Endothelial cell of umbilical vein (primary cell): ENCODE measurements at regions not wholly inside any gene's neighbourhood (a gene's known extent, or its start where the extent isn't known, plus 50 kb on each side); places are given as distances from the start of the nearest gene placed in this dataset.
"Not testable (repeated sequence)": the region's sequence is repeated elsewhere in the genome, so short reads cannot be mapped to it uniquely, and the experiment has no call there.

Experiments used
- BruUV-seq: library from RNA; stranded (reverse); fragments of 400-500 nt; replicated peaks from 2 replicates; lab custom pipeline; 2021; lab: Mats Ljungman, UMichigan
- CTCF ChIA-PET: fragments of 300-600, 350-600 bp; sonication (Branson Sonifier 250); formaldehyde crosslinking; loops from one replicate; lab custom pipeline; 2021; ENCODE audit warnings: antibody characterized with exemption, inconsistent platforms; lab: Charles Lee
- POLR2A ChIA-PET: fragments of 300-600, 350-600 bp; sonication (Branson Sonifier 250); formaldehyde crosslinking; loops from one replicate; lab custom pipeline; 2021; ENCODE audit warnings: antibody characterized with exemption, inconsistent platforms; lab: Charles Lee
- DNase-seq: peaks from one replicate; pipeline ENCODE4 v3.0.0-alpha.2; 2011; ENCODE audit warnings: low read depth, low spot score
- FAIRE-seq: peaks from 2 replicates; lab custom pipeline; 2011; peaks lifted over from hg19 to GRCh38; lab: Jason Lieb, UNC
- H2AFZ ChIP-seq: 2 replicates; pipeline ENCODE4 v1.6.0; 2012; ENCODE audit warnings: low read depth, low read length, control low read depth, inconsistent platforms
- H3K27ac ChIP-seq: 2 replicates; pipeline ENCODE4 v1.5.1; 2011; ENCODE audit warnings: low read depth, mild to moderate bottlenecking, control low read depth, low read length, moderate library complexity; ENCODE audit not compliant: insufficient read depth
- H3K27me3 ChIP-seq, 2 experiments: 2 replicates each; pipeline versions ENCODE4 v1.6.0 to v1.6.1; 2011; ENCODE audit warnings: low read length in 2 of 2, mixed read lengths in 1 of 2; ENCODE audit not compliant: control insufficient read depth in 2 of 2, insufficient read depth in 2 of 2
- H3K36me3 ChIP-seq, 2 experiments: 2 replicates in 1 of 2; 3 replicates in 1 of 2; pipeline ENCODE4 v1.5.1; 2011; ENCODE audit warnings: low read length in 2 of 2, mild to moderate bottlenecking in 1 of 2, moderate library complexity in 1 of 2; ENCODE audit not compliant: control insufficient read depth in 2 of 2, insufficient read depth in 2 of 2; ENCODE audit errors: extremely low read depth in 1 of 2
- H3K4me1 ChIP-seq: 3 replicates; pipeline ENCODE4 v1.5.1; 2011; ENCODE audit warnings: mild to moderate bottlenecking, low read length; ENCODE audit not compliant: control insufficient read depth, insufficient read depth; ENCODE audit errors: extremely low read depth
- H3K4me2 ChIP-seq: 2 replicates; pipeline ENCODE4 v1.6.1; 2011; ENCODE audit warnings: low read length, control low read depth, mixed read lengths; ENCODE audit not compliant: insufficient read depth
- H3K4me3 ChIP-seq, 3 experiments: fragments of 200-600 bp in 1 of 3; sonication (generic), shearing (Covaris generic) in 1 of 3; replicated peaks in 1 of 3; 2 replicates each; pipeline ENCODE4 v1.5.1; 2011 to 2016; ENCODE audit warnings: control low read depth in 3 of 3, low read length in 3 of 3, mild to moderate bottlenecking in 2 of 3, inconsistent platforms in 1 of 3, low read depth in 1 of 3, moderate library complexity in 1 of 3; ENCODE audit not compliant: insufficient read depth in 1 of 3
- H3K79me2 ChIP-seq: 2 replicates; pipeline ENCODE4 v1.6.0; 2012; ENCODE audit warnings: low read length, inconsistent platforms; ENCODE audit not compliant: control insufficient read depth, insufficient read depth
- H3K9ac ChIP-seq: replicated peaks from 2 replicates; pipeline ENCODE3; 2011; ENCODE audit warnings: low read length, control low read depth; ENCODE audit not compliant: insufficient read depth; ENCODE audit errors: extremely low read depth
- H3K9me1 ChIP-seq: replicated peaks from 3 replicates; pipeline ENCODE4 v1.6.0; 2011; ENCODE audit warnings: mild to moderate bottlenecking, low read length; ENCODE audit not compliant: control insufficient read depth, insufficient read depth; ENCODE audit errors: extremely low read depth
- H3K9me3 ChIP-seq: replicated peaks from 2 replicates; pipeline ENCODE4 v1.5.1; 2012; ENCODE audit warnings: low read length, inconsistent platforms; ENCODE audit not compliant: control insufficient read depth, insufficient read depth
- H4K20me1 ChIP-seq: replicated peaks from 2 replicates; pipeline ENCODE3; 2011; ENCODE audit warnings: mild to moderate bottlenecking, low read length; ENCODE audit not compliant: control insufficient read depth, insufficient read depth; ENCODE audit errors: extremely low read depth
- CTCF ChIP-seq, 2 donors: IDR thresholded peaks; 1 replicate in 1 of 2; 2 replicates in 1 of 2; pipeline ENCODE4 v1.5.1; 2011; ENCODE audit warnings: low read length in 2 of 2, mild to moderate bottlenecking in 2 of 2, moderate library complexity in 2 of 2, control low read depth in 1 of 2, inconsistent platforms in 1 of 2, low read depth in 1 of 2; ENCODE audit not compliant: insufficient read depth in 1 of 2; ENCODE audit errors: extremely low read depth in 1 of 2
- EZH2 ChIP-seq: IDR thresholded peaks from 2 replicates; pipeline ENCODE4 v1.6.1; 2012; ENCODE audit warnings: borderline replicate concordance, low read depth, mild to moderate bottlenecking, moderate library complexity, low read length, inconsistent platforms; ENCODE audit not compliant: severe bottlenecking
- FOS ChIP-seq: IDR thresholded peaks from 2 replicates; pipeline ENCODE4 v1.6.1; 2011; ENCODE audit warnings: mild to moderate bottlenecking, low read length, moderate library complexity, borderline replicate concordance; ENCODE audit not compliant: insufficient read depth
- GATA2 ChIP-seq: IDR thresholded peaks from 2 replicates; pipeline ENCODE4 v1.7.0; 2011; ENCODE audit warnings: low read depth, mild to moderate bottlenecking, moderate library complexity, mixed read lengths, low read length; ENCODE audit not compliant: insufficient read length, insufficient read depth
- MYC ChIP-seq: IDR thresholded peaks from one replicate; pipeline ENCODE4 v1.6.1; 2011; ENCODE audit warnings: mild to moderate bottlenecking, low read depth, low read length
- POLR2A ChIP-seq: IDR thresholded peaks from 2 replicates; pipeline ENCODE4 v1.6.1; 2012; ENCODE audit warnings: low read depth, mild to moderate bottlenecking, control low read depth, low read length
- dilution Hi-C: fragments of 300-500 bp; cut with MboI; formaldehyde crosslinking; loops from one replicate; pipeline ENCODE4 v1.15.0; 2019; ENCODE audit warnings: low sequenced_read_pairs; ENCODE audit not compliant: extremely low pct_ligation_motif_present
- intact Hi-C: fragments of 100-400 bp; cut with micrococcal nuclease; formaldehyde crosslinking; loops from one replicate; pipeline ENCODE4 v1.10.0; 2022

- peak; percentile 48 for FAIRE-seq
- Histone ChIP-seq H2AFZ (no peak overlapping the region), H3K4me2 (no peak overlapping the region), H3K79me2 (no peaks in the 10 kb centered on the region), H3K4me3 (no peak overlapping the region), H3K27ac (no peak overlapping the region), H3K36me3 (no peaks in the 10 kb centered on the region), H3K27me3 (no peaks in the 10 kb centered on the region), H3K9ac (no peak overlapping the region), H3K4me1 (no peaks in the 10 kb centered on the region), H4K20me1 (no peaks in the 10 kb centered on the region), H3K9me1 (no peaks in the 10 kb centered on the region), H3K9me3 (no peaks in the 10 kb centered on the region)
- TF ChIP-seq MYC (no peak), GATA2 (no peak), POLR2A (no peak), CTCF (IDR thresholded peaks at IDR 0.05; ENCODE audit: extremely low read depth in 1 of 2, insufficient read depth in 1 of 2, low read depth in 1 of 2, low read length in 2 of 2) (no peak)
- ChIA-PET POLR2A (no interaction called here), CTCF (interaction anchor here (1.0 kb wide), 1 partner anchor 31 kb away, joined by 3 read pairs; no protein-coding TSS in a partner anchor)
- intact Hi-C loops: no loop called here
- no peak for DNase-seq
- dilution Hi-C loops: no loop called here
- BruUV-seq: no TSS peak
Observed at GRCh38 chr14:30243207-30243606, 315.6 kb upstream of the PRKD1 start.

- Histone ChIP-seq H3K9me1 (no peaks in the 10 kb centered on the region), H4K20me1 (no peaks in the 10 kb centered on the region), H3K4me3 (no peak overlapping the region), H3K27ac (no peak overlapping the region), H3K9me3 (no peaks in the 10 kb centered on the region), H3K4me1 (no peaks in the 10 kb centered on the region), H3K9ac (no peak overlapping the region), H3K79me2 (no peaks in the 10 kb centered on the region), H3K36me3 (no peaks in the 10 kb centered on the region), H2AFZ (no peak overlapping the region), H3K27me3 (no peaks in the 10 kb centered on the region), H3K4me2 (no peak overlapping the region)
- intact Hi-C loops (no loop called here), dilution Hi-C loops (no loop called here)
- CTCF ChIA-PET: interaction anchor here (0.6 to 1.0 kb wide), 2 partner anchors 29 to 30 kb away, joined by 3 read pairs; no protein-coding TSS in a partner anchor
- POLR2A ChIA-PET: no interaction called here
- DNase-seq (no peak), FAIRE-seq (no peak)
- TF ChIP-seq MYC (no peak), POLR2A (no peak), GATA2 (no peak), CTCF (IDR thresholded peaks at IDR 0.05; ENCODE audit: extremely low read depth in 1 of 2, insufficient read depth in 1 of 2, low read depth in 1 of 2, low read length in 2 of 2) (no peak), FOS (peak; percentile 47), EZH2 (no peak)
- BruUV-seq: no TSS peak
Observed at GRCh38 chr14:30243805-30244204, 315.2 kb upstream of the G2E3 start.

GRCh38 chr14:30244348-30244747 is 314.6 kb upstream of the G2E3 start:
- H3K9me3 ChIP-seq, H3K27ac ChIP-seq, H3K4me1 ChIP-seq, H3K4me3 ChIP-seq, H3K79me2 ChIP-seq, H3K4me2 ChIP-seq, intact Hi-C loops, DNase-seq, H3K9me1 ChIP-seq, dilution Hi-C loops, FAIRE-seq, H3K27me3 ChIP-seq, BruUV-seq, H4K20me1 ChIP-seq, H3K9ac ChIP-seq, H3K36me3 ChIP-seq, POLR2A ChIA-PET, H2AFZ ChIP-seq: not testable (repeated sequence)
- CTCF ChIA-PET: interaction anchor here (0.6 kb wide), 1 partner anchor 30 kb away, joined by 3 read pairs; no protein-coding TSS in a partner anchor
